ENCODE measurements at regions not wholly inside any gene's neighbourhood (a gene's known extent, or its start where the extent isn't known, plus 50 kb on each side); places are given as distances from the start of the nearest gene placed in this dataset.

DNA sequence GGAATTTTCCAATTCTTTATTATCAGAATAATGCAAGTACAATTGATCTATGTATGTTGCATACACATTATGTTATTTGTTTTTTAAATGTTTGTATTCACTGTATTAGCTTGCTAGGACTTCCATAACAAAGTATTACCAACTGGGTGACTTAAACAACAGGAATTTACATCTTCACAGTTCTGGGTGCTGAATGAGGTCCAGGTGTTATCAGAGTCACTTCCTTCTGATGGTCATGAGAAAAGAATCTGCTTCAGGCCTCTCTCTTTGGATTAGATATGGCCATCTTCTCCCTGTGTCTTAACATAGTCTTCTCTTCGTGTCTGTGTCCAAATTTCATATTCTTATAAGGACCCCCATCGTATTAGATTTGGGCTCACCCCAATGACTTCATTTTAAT is 229.1 kb upstream of the TRPC7 start:
- TF ChIP-seq, protein P1, sequence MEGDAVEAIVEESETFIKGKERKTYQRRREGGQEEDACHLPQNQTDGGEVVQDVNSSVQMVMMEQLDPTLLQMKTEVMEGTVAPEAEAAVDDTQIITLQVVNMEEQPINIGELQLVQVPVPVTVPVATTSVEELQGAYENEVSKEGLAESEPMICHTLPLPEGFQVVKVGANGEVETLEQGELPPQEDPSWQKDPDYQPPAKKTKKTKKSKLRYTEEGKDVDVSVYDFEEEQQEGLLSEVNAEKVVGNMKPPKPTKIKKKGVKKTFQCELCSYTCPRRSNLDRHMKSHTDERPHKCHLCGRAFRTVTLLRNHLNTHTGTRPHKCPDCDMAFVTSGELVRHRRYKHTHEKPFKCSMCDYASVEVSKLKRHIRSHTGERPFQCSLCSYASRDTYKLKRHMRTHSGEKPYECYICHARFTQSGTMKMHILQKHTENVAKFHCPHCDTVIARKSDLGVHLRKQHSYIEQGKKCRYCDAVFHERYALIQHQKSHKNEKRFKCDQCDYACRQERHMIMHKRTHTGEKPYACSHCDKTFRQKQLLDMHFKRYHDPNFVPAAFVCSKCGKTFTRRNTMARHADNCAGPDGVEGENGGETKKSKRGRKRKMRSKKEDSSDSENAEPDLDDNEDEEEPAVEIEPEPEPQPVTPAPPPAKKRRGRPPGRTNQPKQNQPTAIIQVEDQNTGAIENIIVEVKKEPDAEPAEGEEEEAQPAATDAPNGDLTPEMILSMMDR (conservative IDR thresholded peaks at IDR 0.05 in 1 of 2, IDR thresholded peaks at IDR 0.05 in 1 of 2; ENCODE audit: low read depth in 1 of 2, low read length in 2 of 2), result no peak
- no peak for TF ChIP-seq EZH2 (IDR thresholded peaks at IDR 0.05; ENCODE audit: low read length, missing control alignments)
- no peaks in the 10 kb centered on the region for H3K79me2 ChIP-seq (ENCODE audit: control insufficient read depth, insufficient read depth, low read length)

DNA sequence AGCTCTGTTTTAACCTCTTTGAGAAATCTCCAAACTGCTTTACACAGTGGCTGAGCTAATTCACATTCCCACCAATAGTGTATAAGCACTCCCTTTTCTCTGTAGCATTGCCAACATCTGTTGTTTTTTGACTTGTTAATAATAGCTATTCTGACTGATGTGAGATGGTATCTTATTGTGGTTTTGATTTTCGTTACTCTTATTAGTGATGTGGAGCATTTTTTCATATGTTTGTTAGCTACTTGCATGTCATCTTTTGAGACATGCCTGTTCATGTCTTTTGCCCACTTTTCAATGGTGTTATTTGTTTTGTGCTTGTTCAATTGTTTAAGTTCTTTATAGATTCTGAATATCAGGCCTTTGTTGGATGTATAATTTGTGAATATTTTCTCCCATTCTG is 225.2 kb upstream of the TRPC7 start:
- Histone ChIP-seq H3K4me1 (ENCODE audit: control insufficient read depth, extremely low read depth, insufficient read depth, low read length) (no peaks in the 10 kb centered on the region), H4K20me1 (ENCODE audit: control insufficient read depth, extremely low read depth, insufficient read depth, low read length) (no peaks in the 10 kb centered on the region), H3K79me2 (ENCODE audit: control insufficient read depth, insufficient read depth, low read length) (no peaks in the 10 kb centered on the region), H3K4me3 (replicated peaks in 1 of 4; ENCODE audit: control extremely low read depth in 1 of 4, insufficient read depth in 1 of 4, low read depth in 3 of 4, low read length in 4 of 4) (no peak overlapping the region), H3K36me3 (ENCODE audit: control insufficient read depth, insufficient read depth, low read length) (no peaks in the 10 kb centered on the region), H3K9ac (ENCODE audit: insufficient read depth, low read length) (no peak overlapping the region), H2AFZ (ENCODE audit: low read length) (no peak overlapping the region), H3K9me3 (ENCODE audit: control insufficient read depth, insufficient read depth, low read depth, low read length) (no peaks in the 10 kb centered on the region), H3K4me2 (ENCODE audit: extremely low read depth, insufficient read depth, low read length) (no peak overlapping the region), H3K27ac (ENCODE audit: insufficient read depth, low read length) (no peak overlapping the region), H3K27me3 (ENCODE audit: control insufficient read depth, insufficient read depth, low read length) (no peaks in the 10 kb centered on the region)
- no peak for TF ChIP-seq EZH2 (IDR thresholded peaks at IDR 0.05; ENCODE audit: low read length, missing control alignments)
- TF ChIP-seq, protein P1 (conservative IDR thresholded peaks at IDR 0.05 in 1 of 2, IDR thresholded peaks at IDR 0.05 in 1 of 2; ENCODE audit: low read depth in 1 of 2, low read length in 2 of 2), result no peak
- DNase-seq (ENCODE audit: low read depth in 2 of 2), result no peak

More for the DNA sequence above, 229.1 kb upstream of the TRPC7 start:
- Histone ChIP-seq H3K4me1 (ENCODE audit: control insufficient read depth, extremely low read depth, insufficient read depth, low read length) (no peaks in the 10 kb centered on the region), H3K27ac (ENCODE audit: insufficient read depth, low read length) (no peak overlapping the region), H3K9ac (ENCODE audit: insufficient read depth, low read length) (no peak overlapping the region), H2AFZ (ENCODE audit: low read length) (no peak overlapping the region), H3K36me3 (ENCODE audit: control insufficient read depth, insufficient read depth, low read length) (no peaks in the 10 kb centered on the region), H3K27me3 (ENCODE audit: control insufficient read depth, insufficient read depth, low read length) (no peaks in the 10 kb centered on the region), H3K9me3 (ENCODE audit: control insufficient read depth, insufficient read depth, low read depth, low read length) (no peaks in the 10 kb centered on the region), H4K20me1 (ENCODE audit: control insufficient read depth, extremely low read depth, insufficient read depth, low read length) (no peaks in the 10 kb centered on the region), H3K4me3 (replicated peaks in 1 of 4; ENCODE audit: control extremely low read depth in 1 of 4, insufficient read depth in 1 of 4, low read depth in 3 of 4, low read length in 4 of 4) (no peak overlapping the region), H3K4me2 (ENCODE audit: extremely low read depth, insufficient read depth, low read length) (no peak overlapping the region)
- no peak for DNase-seq (ENCODE audit: low read depth in 2 of 2)

DNA sequence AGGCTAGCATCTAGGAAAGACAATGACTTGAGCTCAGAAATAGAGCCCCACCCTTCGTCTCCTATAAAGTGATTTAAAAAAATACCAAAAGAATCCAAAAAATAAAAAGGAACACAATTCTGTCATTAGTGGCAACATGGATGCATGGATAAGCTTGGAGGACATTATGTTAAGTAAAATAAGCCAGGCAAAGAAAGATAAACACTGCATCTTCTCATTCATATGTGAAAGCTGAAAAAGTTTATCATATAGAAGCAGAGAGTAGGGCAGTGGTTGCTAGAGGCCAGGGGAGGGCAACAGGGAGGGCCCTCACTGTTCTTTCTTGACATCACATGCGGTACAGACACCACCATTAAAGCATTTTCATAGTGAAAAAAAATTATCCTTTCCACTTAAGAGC is 220.9 kb upstream of the TRPC7 start:
- no peak overlapping the region for H2AFZ ChIP-seq (ENCODE audit: low read length)
- H3K27me3 ChIP-seq (ENCODE audit: control insufficient read depth, insufficient read depth, low read length), result no peaks in the 10 kb centered on the region
- no peak for DNase-seq (ENCODE audit: low read depth in 2 of 2)
- no peaks in the 10 kb centered on the region for H4K20me1 ChIP-seq (ENCODE audit: control insufficient read depth, extremely low read depth, insufficient read depth, low read length)
- TF ChIP-seq EZH2 (IDR thresholded peaks at IDR 0.05; ENCODE audit: low read length, missing control alignments), result no peak
- TF ChIP-seq, protein P1 (conservative IDR thresholded peaks at IDR 0.05 in 1 of 2, IDR thresholded peaks at IDR 0.05 in 1 of 2; ENCODE audit: low read depth in 1 of 2, low read length in 2 of 2), result no peak
- no peaks in the 10 kb centered on the region for H3K4me1 ChIP-seq (ENCODE audit: control insufficient read depth, extremely low read depth, insufficient read depth, low read length)
- no peaks in the 10 kb centered on the region for H3K79me2 ChIP-seq (ENCODE audit: control insufficient read depth, insufficient read depth, low read length)
- H3K36me3 ChIP-seq (ENCODE audit: control insufficient read depth, insufficient read depth, low read length), result no peaks in the 10 kb centered on the region
- no peak overlapping the region for H3K4me2 ChIP-seq (ENCODE audit: extremely low read depth, insufficient read depth, low read length)
- no peak overlapping the region for H3K27ac ChIP-seq (ENCODE audit: insufficient read depth, low read length)
- H3K9ac ChIP-seq (ENCODE audit: insufficient read depth, low read length), result no peak overlapping the region
- no peaks in the 10 kb centered on the region for H3K9me3 ChIP-seq (ENCODE audit: control insufficient read depth, insufficient read depth, low read depth, low read length)
- H3K4me3 ChIP-seq (replicated peaks in 1 of 4; ENCODE audit: control extremely low read depth in 1 of 4, insufficient read depth in 1 of 4, low read depth in 3 of 4, low read length in 4 of 4), result no peak overlapping the region
